Smooth muscle cell (in vitro differentiated cells): ENCODE measurements at regions not wholly inside any gene's neighbourhood (a gene's known extent, or its start where the extent isn't known, plus 50 kb on each side); places are given as distances from the start of the nearest gene placed in this dataset.

Experiments
- DNase-seq: peaks from one replicate; lab custom pipeline; 2025; ENCODE audit not compliant: unreplicated experiment; lab: John Stamatoyannopoulos, UW
- H2AFZ ChIP-seq: fragments of 200-600 bp; sonication (generic); 2 replicates; pipeline ENCODE4 v1.6.0; 2016; ENCODE audit warnings: antibody characterized with exemption, low read depth, mild to moderate bottlenecking
- H3F3A ChIP-seq: fragments of 200-600 bp; sonication (generic); 2 replicates; pipeline ENCODE4 v1.6.0; 2017; ENCODE audit warnings: antibody characterized with exemption, low read depth
- H3K27ac ChIP-seq: fragments of 200-600 bp; sonication (generic); 2 replicates; pipeline ENCODE4 v1.5.1; 2016; ENCODE audit warnings: low read depth, mild to moderate bottlenecking
- H3K27me3 ChIP-seq: fragments of 200-600 bp; sonication (generic); 2 replicates; pipeline ENCODE4 v1.6.1; 2016; ENCODE audit warnings: low read depth, mild to moderate bottlenecking
- H3K36me3 ChIP-seq: fragments of 200-600 bp; sonication (generic); 2 replicates; pipeline ENCODE4 v1.5.1; 2016; ENCODE audit warnings: low read depth
- H3K4me1 ChIP-seq: fragments of 200-600 bp; sonication (generic); 2 replicates; pipeline ENCODE4 v1.5.1; 2016; ENCODE audit warnings: low read depth
- H3K4me2 ChIP-seq: fragments of 200-600 bp; sonication (generic); 2 replicates; pipeline ENCODE4 v1.6.0; 2016; ENCODE audit warnings: mild to moderate bottlenecking
- H3K4me3 ChIP-seq: fragments of 200-600 bp; sonication (generic); 2 replicates; pipeline ENCODE4 v1.5.1; 2016; ENCODE audit warnings: mild to moderate bottlenecking
- H3K79me2 ChIP-seq: fragments of 200-600 bp; sonication (generic); 2 replicates; pipeline ENCODE4 v1.6.0; 2016; ENCODE audit warnings: low read depth, mild to moderate bottlenecking
- H3K9ac ChIP-seq: fragments of 200-600 bp; sonication (generic); 2 replicates; pipeline ENCODE4 v1.6.0; 2016; ENCODE audit warnings: low read depth
- H3K9me3 ChIP-seq: fragments of 200-600 bp; sonication (generic); replicated peaks from 2 replicates; pipeline ENCODE4 v1.5.1; 2016; ENCODE audit warnings: low read depth
- H4K20me1 ChIP-seq: fragments of 200-600 bp; sonication (generic); 2 replicates; pipeline ENCODE4 v1.6.0; 2016; ENCODE audit warnings: low read depth
- CTCF ChIP-seq: fragments of 200-600 bp; sonication (generic); IDR thresholded peaks from 2 replicates; pipeline ENCODE4 v1.5.1; 2017; ENCODE audit warnings: borderline replicate concordance, mild to moderate bottlenecking, antibody characterized with exemption; ENCODE audit not compliant: insufficient read depth, poor library complexity, severe bottlenecking
- WGBS: methylation state at CpG from one replicate; pipeline ENCODE4 v1.1.7; 2016; ENCODE audit warnings: low lambda C conversion rate; 5-methylcytosine and 5-hydroxymethylcytosine counted together

GRCh38 chr7:67380326-67380725 lies 383.7 kb downstream of the TYW1 start:
- H3F3A ChIP-seq: no peaks in the 10 kb centered on the region
- H4K20me1 ChIP-seq: no peaks in the 10 kb centered on the region
- H3K4me1 ChIP-seq: no peaks in the 10 kb centered on the region
- H3K27me3 ChIP-seq: no peaks in the 10 kb centered on the region
- no peaks in the 10 kb centered on the region for H3K79me2 ChIP-seq
- WGBS: 66% methylated on average over 4 of the region's 4 CpGs
- H3K4me2 ChIP-seq: no peak overlapping the region
- no peak for TF ChIP-seq CTCF
- no peaks in the 10 kb centered on the region for H3K9me3 ChIP-seq
- no peaks in the 10 kb centered on the region for H3K36me3 ChIP-seq
- DNase-seq: no peak
- H3K9ac ChIP-seq: no peak overlapping the region
- no peak overlapping the region for H3K27ac ChIP-seq
- no peak overlapping the region for H3K4me3 ChIP-seq
- no peak overlapping the region for H2AFZ ChIP-seq

GRCh38 chr7:67380858-67381257 lies 384.2 kb downstream of the TYW1 start:
- TF ChIP-seq CTCF: no peak
- Histone ChIP-seq H3K27me3 (no peaks in the 10 kb centered on the region), H3K4me1 (no peaks in the 10 kb centered on the region), H3K4me2 (no peak overlapping the region), H3K4me3 (no peak overlapping the region), H4K20me1 (no peaks in the 10 kb centered on the region), H3K79me2 (no peaks in the 10 kb centered on the region), H3K9me3 (no peaks in the 10 kb centered on the region), H3K36me3 (no peaks in the 10 kb centered on the region), H3K27ac (no peak overlapping the region), H3K9ac (no peak overlapping the region), H2AFZ (no peak overlapping the region), H3F3A (no peaks in the 10 kb centered on the region)
- 75% methylated on average over 4 of the region's 4 CpGs for WGBS
- no peak for DNase-seq

GRCh38 chr7:67387851-67388250 lies 391.2 kb downstream of the TYW1 start:
- Histone ChIP-seq H3K4me3 (no peak overlapping the region), H3K4me2 (no peak overlapping the region), H3K27me3 (peaks cover 15% of the 10 kb centered on the region), H3K27ac (no peak overlapping the region), H3K79me2 (no peaks in the 10 kb centered on the region), H3K9me3 (no peaks in the 10 kb centered on the region), H3K4me1 (no peaks in the 10 kb centered on the region), H3K9ac (no peak overlapping the region), H2AFZ (no peak overlapping the region), H4K20me1 (no peaks in the 10 kb centered on the region), H3F3A (no peaks in the 10 kb centered on the region), H3K36me3 (no peaks in the 10 kb centered on the region)
- TF ChIP-seq CTCF: no peak
- 85% methylated on average over 4 of the region's 4 CpGs for WGBS
- DNase-seq: no peak

- no peak overlapping the region for H3K9ac ChIP-seq
- DNase-seq: no peak
- H3K4me2 ChIP-seq: no peak overlapping the region
- H2AFZ ChIP-seq: no peak overlapping the region
- H3K27ac ChIP-seq: no peak overlapping the region
- TF ChIP-seq CTCF: no peak
- 89% methylated on average over 19 of the region's 19 CpGs for WGBS
- no peaks in the 10 kb centered on the region for H3K4me1 ChIP-seq
- no peaks in the 10 kb centered on the region for H3K36me3 ChIP-seq
- no peak overlapping the region for H3K4me3 ChIP-seq
- peaks cover 25% of the 10 kb centered on the region for H3K27me3 ChIP-seq
- no peaks in the 10 kb centered on the region for H4K20me1 ChIP-seq
- H3F3A ChIP-seq: no peaks in the 10 kb centered on the region
- H3K79me2 ChIP-seq: no peaks in the 10 kb centered on the region
- H3K9me3 ChIP-seq: no peaks in the 10 kb centered on the region
Observed at GRCh38 chr7:67391168-67391567, 394.5 kb downstream of the TYW1 start.
